NCI-H446 treated with DMSO at 0.1 percent for 48 hours (cell line): ENCODE measurements at regions not wholly inside any gene's neighbourhood (a gene's known extent, or its start where the extent isn't known, plus 50 kb on each side); places are given as distances from the start of the nearest gene placed in this dataset.

Experiments used
- DNase-seq: peaks from one replicate; lab custom pipeline; 2025; lab: John Stamatoyannopoulos, UW

DNA sequence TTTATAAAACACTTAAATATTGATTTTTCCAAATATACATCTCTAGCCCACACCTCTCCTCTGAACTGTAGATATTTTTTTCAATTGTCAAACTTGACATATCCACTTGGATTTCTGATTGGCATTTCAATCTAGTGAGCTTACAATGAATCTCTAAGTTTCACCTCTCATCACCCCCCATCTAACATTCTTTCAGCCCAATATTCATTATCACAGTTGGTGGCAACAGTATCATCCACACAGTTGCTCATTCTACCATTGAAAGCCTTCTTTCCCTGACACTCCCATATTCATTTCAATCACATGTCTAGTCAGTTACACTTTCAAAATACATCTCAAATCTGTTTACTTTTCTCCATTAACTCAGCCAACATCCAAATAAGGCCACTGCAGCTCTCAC is 385.2 kb downstream of the PCDH20 start:
- DNase-seq = no peak

GRCh38 chr13:61029064-61029463 is 386.6 kb downstream of the PCDH20 start:
- DNase-seq = no peak

GRCh38 chr13:61024046-61024445 is 391.6 kb downstream of the PCDH20 start:
- no peak for DNase-seq

DNA sequence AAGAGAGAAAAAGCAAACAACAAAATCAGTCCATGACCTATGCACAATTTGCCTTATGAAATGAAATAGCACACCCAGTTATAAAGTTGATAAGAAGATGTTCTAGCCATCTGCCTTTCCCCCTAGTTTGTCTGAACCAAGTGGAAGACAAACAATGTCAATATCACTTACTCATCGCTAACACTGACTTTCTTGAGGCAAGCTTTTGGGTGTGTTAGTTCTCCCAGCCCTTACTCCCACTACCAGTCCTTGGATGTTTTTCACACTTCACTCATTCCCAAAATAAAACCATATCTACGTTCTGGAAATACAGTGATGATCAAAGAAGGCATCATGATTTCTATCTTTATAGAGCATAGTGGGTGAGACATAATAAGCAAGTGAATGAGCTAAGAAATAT is 393.8 kb downstream of the PCDH20 start:
- DNase-seq = no peak

DNA sequence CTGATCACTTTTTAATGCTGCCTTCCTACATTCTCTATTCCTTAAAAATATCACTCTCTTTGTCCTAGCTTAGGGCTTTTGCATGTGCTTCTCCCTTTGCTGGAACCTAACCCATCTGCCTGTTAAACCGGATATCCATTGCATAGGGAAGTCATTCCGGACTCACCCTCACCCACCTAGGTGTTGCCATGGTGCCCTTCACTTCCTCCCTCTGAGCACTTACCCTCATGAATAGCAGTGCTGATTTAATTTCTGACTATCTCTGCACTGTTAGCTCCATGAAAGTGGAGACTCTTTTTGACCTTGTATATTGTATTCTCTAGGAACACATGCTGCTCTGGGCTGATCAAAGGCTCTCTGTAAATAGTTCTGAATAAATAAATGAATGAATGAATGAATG is 401.9 kb downstream of the PCDH20 start:
- DNase-seq = no peak

- no peak for DNase-seq
Measured at GRCh38 chr13:61010358-61010757, 405.3 kb downstream of the PCDH20 start.

GRCh38 chr13:61002686-61003085 is 413.0 kb downstream of the PCDH20 start:
- no peak for DNase-seq

- DNase-seq = no peak
Measured at GRCh38 chr13:60990032-60990733, 425.5 kb downstream of the PCDH20 start.

DNA sequence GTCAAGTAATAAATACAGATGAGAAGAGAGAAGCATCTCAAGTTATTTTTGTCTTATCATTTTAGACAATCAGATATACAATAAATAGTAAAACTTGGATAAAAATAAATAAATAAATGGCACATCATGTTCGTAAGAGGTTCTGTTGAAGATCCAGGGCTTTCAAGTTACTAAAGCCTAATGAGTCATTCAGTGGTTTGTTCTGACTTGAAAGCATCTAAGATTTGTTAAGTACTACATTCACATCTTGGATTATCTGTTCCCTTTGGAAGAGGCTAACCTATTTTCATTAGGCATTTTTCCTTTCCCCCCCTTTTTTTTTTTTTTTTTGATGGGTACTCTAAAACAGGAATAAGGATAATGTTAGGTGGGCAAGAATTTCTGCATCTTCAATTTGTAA is 429.3 kb downstream of the PCDH20 start:
- no peak for DNase-seq

DNA sequence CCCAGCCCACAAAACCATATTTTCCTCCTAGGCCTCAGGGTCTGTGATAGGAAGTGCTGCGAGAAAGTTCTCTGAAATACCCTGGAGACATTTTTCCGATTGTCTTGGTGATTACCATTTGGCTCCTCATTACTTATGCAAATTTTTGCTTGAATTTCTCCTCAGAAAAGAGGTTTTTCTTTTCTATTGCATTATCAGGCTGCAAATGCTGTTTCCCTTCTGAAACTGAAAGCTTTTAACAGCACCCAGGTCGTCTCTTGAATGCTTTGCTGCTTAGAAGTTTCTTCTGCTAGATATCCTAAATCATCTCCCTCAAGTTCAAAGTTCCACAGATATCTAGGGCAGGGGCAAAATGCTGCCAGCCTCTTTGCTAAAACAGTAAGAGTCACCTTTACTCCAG is 434.2 kb downstream of the PCDH20 start:
- DNase-seq = no peak

- no peak for DNase-seq
Measured at GRCh38 chr13:60976367-60976766, 439.3 kb downstream of the PCDH20 start.

DNA sequence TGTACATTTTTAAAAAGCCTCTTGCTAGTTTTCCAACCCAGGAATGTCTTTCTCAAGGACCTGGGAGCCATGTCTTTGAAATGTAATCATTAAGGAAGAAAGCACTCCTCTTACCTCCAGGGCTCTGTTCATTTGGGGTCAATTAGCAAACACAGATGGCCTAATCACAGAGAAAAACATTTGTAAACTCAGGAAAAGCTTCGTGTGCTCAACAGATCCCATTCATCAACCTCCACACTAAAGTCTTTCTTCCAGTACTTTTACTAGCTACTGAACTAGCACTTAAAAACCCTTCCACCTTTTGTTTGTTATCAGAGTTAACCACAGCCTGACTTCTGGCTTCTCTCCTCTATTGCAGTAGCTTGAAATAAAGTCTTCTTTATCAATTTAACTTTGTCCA is 441.4 kb downstream of the PCDH20 start:
- DNase-seq = no peak

GRCh38 chr13:60973529-60973928 is 442.1 kb downstream of the PCDH20 start:
- no peak for DNase-seq

DNA sequence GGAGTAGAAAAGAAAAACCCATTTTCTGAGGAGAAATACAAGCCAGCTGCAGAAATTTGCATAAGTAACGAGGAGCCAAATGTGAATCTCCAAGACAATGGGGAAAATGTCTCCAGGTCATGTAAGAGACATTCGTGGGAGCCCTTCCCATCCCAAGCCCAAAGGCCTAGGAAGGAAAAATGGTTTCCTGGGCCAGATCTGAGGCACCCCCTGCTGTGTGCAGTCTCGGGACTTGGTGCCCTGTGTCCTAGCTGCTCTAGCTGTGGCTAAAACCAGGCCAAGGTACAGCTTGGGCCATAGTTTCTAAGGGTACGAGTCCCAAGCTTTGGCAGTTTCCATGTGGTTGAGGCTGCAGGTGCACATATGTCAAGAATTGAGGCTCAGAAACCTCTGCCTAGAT is 444.9 kb downstream of the PCDH20 start:
- no peak for DNase-seq

GRCh38 chr13:60969656-60970055 is 446.0 kb downstream of the PCDH20 start:
- DNase-seq = no peak

DNA sequence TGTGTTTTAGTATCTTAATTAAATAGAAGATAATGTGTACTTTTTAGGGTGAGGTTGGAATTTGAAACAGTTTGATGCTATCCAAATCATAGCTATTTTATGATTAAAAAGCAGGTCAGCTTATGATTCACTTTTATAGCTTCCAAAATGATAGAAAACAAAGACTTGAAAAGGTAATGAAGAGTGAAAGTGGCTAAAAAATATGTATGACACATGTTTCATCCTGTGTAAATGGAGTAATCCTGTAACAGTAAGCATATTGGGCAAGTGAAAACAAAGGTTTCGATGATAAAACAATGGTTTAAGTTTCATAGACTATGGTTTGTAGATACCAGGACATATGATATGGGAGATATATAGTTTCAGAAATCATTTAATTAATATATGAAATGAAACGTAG is 456.2 kb downstream of the PCDH20 start:
- no peak for DNase-seq

DNA sequence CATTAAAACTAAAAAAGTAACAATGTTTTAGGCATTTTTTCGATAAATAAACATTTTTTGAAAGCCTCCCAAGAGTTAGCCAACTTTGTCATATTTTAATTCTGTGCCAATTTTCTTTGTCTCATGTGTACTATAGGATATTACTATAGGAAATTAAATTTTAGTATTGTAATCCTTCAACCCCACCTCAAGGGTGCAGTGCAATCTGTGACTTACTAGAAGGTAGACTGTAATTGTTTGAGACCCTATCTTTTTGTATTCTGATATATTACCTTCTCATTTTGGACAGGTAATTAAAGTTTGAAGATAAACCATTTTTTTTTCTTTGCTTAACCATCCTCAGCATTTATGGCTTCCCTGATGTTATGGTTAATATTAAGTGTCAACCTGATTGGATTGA is 457.8 kb downstream of the PCDH20 start:
- no peak for DNase-seq

DNA sequence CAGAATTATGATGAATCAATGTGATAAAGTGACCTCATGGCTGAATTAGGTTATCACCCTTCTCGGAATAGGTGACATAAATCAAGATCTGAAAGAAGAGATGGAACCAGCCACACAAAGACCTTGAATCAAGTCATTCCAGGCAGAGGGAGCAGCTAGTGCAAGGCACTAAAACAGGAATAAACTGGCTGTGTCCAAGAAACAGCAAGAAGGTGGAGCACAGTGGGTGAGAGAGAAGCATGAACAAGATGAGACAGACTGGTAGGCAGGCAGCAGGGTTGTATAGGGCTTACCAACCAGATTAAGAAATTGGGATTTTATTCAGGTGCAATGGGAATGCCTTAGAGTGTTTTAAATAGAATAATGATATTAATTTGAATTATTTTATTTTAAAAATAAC is 470.3 kb downstream of the PCDH20 start:
- DNase-seq = no peak

DNA sequence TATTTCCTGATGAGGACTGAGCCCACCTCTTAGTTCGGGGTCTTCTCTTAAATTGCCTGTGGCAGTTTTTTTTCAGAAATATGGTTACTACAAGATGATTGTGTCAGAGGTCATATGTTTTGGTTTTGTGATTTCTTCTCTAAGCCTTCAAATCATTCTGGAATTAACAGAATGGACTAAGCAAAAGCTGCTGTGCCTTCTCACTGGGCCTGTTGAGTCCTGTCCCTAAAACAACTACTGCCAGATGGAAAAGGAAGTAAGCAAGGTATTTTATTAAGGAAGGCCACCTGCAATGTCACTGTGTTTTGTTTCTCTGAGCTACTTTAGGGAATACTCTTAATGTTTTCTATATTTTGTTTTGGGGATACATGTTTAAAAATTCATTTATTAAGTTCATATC is 470.8 kb downstream of the PCDH20 start:
- DNase-seq = no peak

DNA sequence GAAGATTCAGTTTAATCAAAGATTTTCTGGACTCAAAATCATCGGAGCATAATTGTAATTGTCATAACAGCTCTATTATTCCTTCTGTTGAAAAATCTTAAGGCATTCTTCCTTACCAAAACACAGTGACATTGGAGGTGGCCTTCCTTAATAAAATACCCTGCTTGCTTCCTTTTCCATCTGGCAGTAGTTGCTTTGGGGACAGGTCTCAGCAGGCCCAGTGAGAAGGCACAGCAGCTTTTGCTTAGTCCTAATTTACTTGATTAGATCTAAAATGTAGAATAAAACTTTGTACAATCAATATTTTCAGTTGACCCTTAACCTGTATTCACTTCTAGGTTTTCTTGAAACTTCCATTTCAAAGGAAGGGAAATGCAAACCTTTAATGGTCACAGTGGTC is 471.6 kb downstream of the PCDH20 start:
- DNase-seq = no peak

DNA sequence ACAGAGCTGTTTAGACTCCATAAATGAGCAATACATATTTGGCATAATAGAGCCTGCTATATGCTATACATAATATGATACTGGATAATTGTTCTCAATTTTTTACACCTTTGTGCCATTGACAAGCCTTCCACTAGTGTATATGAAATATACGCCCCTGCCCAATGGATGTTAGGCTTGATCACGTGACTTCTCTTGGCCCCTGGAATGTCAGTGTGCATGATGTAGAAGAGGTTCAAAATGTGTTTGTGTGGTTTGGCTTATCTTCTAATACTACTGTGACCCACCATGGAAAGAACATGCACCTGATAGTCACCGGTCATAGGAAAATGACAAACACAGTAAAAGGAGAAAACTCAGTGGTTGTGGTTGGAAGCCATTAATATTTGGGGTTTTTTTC is 479.4 kb downstream of the PCDH20 start:
- no peak for DNase-seq

GRCh38 chr13:60933638-60934037 is 482.0 kb downstream of the PCDH20 start:
- DNase-seq = no peak

DNA sequence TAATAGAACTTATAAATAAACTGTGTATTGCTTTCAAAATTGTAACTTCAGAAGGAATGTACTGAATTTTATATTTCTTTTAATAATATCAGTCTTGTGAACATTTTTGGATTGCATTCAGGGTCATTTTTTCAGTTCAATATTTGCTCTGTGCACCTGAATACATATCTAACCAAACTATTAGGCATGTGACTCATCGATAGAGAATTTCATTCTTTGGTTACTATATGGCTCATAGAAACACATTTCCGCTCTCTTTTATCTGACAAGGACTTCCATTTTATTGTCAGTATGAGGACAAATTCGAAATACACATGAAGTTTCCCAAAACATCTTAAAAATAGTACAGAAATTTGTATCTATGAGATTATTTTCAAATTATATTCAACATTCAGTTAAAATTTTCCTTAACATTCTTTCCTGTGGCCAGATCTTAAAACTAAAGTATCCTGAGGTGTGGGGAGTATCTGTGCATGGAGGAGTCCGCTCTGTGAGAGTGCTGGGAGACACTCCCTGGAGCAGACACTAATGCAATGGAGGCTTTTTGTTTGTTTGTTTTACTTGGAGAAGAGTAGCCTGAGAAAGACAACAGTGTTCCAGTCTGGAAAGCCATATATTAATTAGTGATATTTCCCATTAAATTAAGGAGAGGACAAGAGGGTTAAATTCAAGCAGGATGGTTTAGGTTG is 483.6 kb downstream of the PCDH20 start:
- no peak for DNase-seq

DNA sequence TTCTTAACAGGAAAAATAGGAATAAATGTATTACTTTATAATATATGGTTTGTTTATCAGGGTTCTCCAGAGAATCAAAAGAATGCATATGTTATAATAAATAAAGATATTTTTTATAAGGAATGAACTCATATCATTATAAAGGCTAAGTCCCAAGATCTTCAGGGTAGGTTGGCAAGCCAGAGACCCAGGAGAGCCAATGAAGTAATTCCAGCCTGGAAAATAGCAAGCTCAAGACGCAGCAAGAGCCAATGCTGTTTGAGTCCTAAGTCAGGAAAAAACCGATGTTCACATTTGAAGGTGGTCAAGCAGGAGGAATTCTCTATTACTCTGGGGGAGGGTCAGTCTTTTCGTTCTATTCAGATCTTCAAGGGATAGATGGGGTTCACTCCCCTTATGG is 490.0 kb downstream of the PCDH20 start:
- DNase-seq = no peak
